H9 (cell line): ENCODE measurements at regions not wholly inside any gene's neighbourhood (a gene's known extent, or its start where the extent isn't known, plus 50 kb on each side); places are given as distances from the start of the nearest gene placed in this dataset.

Source experiments
- DNase-seq: peaks from one replicate; pipeline ENCODE4 v3.0.0-alpha.2; 2017
- H2AFZ ChIP-seq: one replicate; pipeline ENCODE4 v1.6.1; 2013; ENCODE audit warnings: mild to moderate bottlenecking, low read length, control low read depth, moderate library complexity
- H2AK5ac ChIP-seq: 2 replicates; pipeline ENCODE4 v1.6.1; 2013; ENCODE audit warnings: low read length, control low read depth, mixed read lengths; ENCODE audit not compliant: insufficient read length
- H2BK120ac ChIP-seq: one replicate; pipeline ENCODE4 v1.6.1; 2013; ENCODE audit warnings: low read depth, mild to moderate bottlenecking, low read length, control low read depth, inconsistent platforms; ENCODE audit not compliant: poor library complexity, severe bottlenecking
- H2BK12ac ChIP-seq: 2 replicates; pipeline ENCODE4 v1.6.1; 2013; ENCODE audit warnings: low read length, control low read depth, mixed read lengths, low read depth; ENCODE audit not compliant: insufficient read length
- H2BK15ac ChIP-seq: 2 replicates; pipeline ENCODE4 v1.6.1; 2013; ENCODE audit warnings: low read depth, low read length, control low read depth
- H2BK20ac ChIP-seq: one replicate; pipeline ENCODE4 v1.6.1; 2013; ENCODE audit warnings: low read depth, mild to moderate bottlenecking, low read length, control low read depth, inconsistent platforms; ENCODE audit not compliant: poor library complexity, severe bottlenecking
- H2BK5ac ChIP-seq: 2 replicates; pipeline ENCODE4 v1.6.1; 2013; ENCODE audit warnings: low read length, control low read depth, mixed read lengths; ENCODE audit not compliant: insufficient read length
- H3K14ac ChIP-seq: 2 replicates; pipeline ENCODE4 v1.6.1; 2013; ENCODE audit warnings: low read length, control low read depth; ENCODE audit not compliant: insufficient read depth
- H3K18ac ChIP-seq: 2 replicates; pipeline ENCODE4 v1.6.1; 2013; ENCODE audit warnings: low read depth, mild to moderate bottlenecking, mixed read lengths, low read length, control low read depth; ENCODE audit not compliant: insufficient read length
- H3K23ac ChIP-seq: 2 replicates; pipeline ENCODE4 v1.6.1; 2013; ENCODE audit warnings: low read length, control low read depth, mixed read lengths, low read depth; ENCODE audit not compliant: insufficient read length
- H3K23me2 ChIP-seq: 2 replicates; pipeline ENCODE4 v1.6.1; 2013; ENCODE audit warnings: low read depth, mild to moderate bottlenecking, mixed read lengths, low read length, control low read depth; ENCODE audit not compliant: insufficient read length, poor library complexity, severe bottlenecking
- H3K27ac ChIP-seq: 2 replicates; pipeline ENCODE4 v1.5.1; 2013; ENCODE audit warnings: low read length, control low read depth, mixed read lengths, low read depth; ENCODE audit not compliant: insufficient read length
- H3K27me3 ChIP-seq: 2 replicates; pipeline ENCODE4 v1.6.1; 2013; ENCODE audit warnings: low read length, control low read depth, inconsistent platforms; ENCODE audit not compliant: insufficient read depth
- H3K4ac ChIP-seq: 2 replicates; pipeline ENCODE4 v1.6.1; 2013; ENCODE audit warnings: low read depth, mild to moderate bottlenecking, control low read depth, inconsistent platforms, low read length, moderate library complexity
- H3K4me1 ChIP-seq: 2 replicates; pipeline ENCODE4 v1.6.1; 2013; ENCODE audit warnings: low read length, control low read depth, inconsistent platforms; ENCODE audit not compliant: insufficient read depth
- H3K4me2 ChIP-seq: 2 replicates; pipeline ENCODE4 v1.6.1; 2013; ENCODE audit warnings: low read length, control low read depth, mixed read lengths; ENCODE audit not compliant: insufficient read length, insufficient read depth
- H3K56ac ChIP-seq: 2 replicates; pipeline ENCODE4 v1.6.1; 2013; ENCODE audit warnings: low read depth, mild to moderate bottlenecking, mixed read lengths, low read length, control low read depth; ENCODE audit not compliant: insufficient read length
- H3K79me1 ChIP-seq: 2 replicates; pipeline ENCODE4 v1.6.1; 2013; ENCODE audit warnings: low read depth, mild to moderate bottlenecking, moderate library complexity, low read length, control low read depth, inconsistent platforms; ENCODE audit not compliant: insufficient read depth, poor library complexity, severe bottlenecking
- H3K79me2 ChIP-seq: 2 replicates; pipeline ENCODE4 v1.6.1; 2013; ENCODE audit warnings: low read length, control low read depth, inconsistent platforms; ENCODE audit not compliant: insufficient read depth
- H3K9ac ChIP-seq: 2 replicates; pipeline ENCODE4 v1.6.1; 2013; ENCODE audit warnings: low read length, control low read depth, mixed read lengths; ENCODE audit not compliant: insufficient read length; ENCODE audit errors: extremely low read depth
- H3K9me3 ChIP-seq: one replicate; pipeline ENCODE4 v1.6.1; 2013; ENCODE audit warnings: low read depth, low read length, inconsistent platforms; ENCODE audit not compliant: control insufficient read depth
- H3T11ph ChIP-seq: one replicate; pipeline ENCODE4 v1.6.1; 2013; ENCODE audit warnings: mild to moderate bottlenecking, low read length, control low read depth, inconsistent platforms
- H4K20me1 ChIP-seq: one replicate; pipeline ENCODE4 v1.6.1; 2013; ENCODE audit not compliant: control insufficient read depth, insufficient read length, insufficient read depth
- H4K5ac ChIP-seq: 2 replicates; pipeline ENCODE4 v1.6.1; 2013; ENCODE audit warnings: low read depth, mild to moderate bottlenecking, mixed read lengths, low read length, control low read depth; ENCODE audit not compliant: insufficient read length
- H4K8ac ChIP-seq: replicated peaks from 2 replicates; pipeline ENCODE4 v1.6.1; 2013; ENCODE audit warnings: low read length, control low read depth, mixed read lengths, low read depth; ENCODE audit not compliant: insufficient read length
- H4K91ac ChIP-seq: 2 replicates; pipeline ENCODE4 v1.6.1; 2013; ENCODE audit warnings: low read depth, mild to moderate bottlenecking, moderate library complexity, mixed read lengths, low read length, control low read depth; ENCODE audit not compliant: insufficient read length
- H3K27ac Mint-ChIP-seq, 3 experiments: 2 replicates in 2 of 3; 3 replicates in 1 of 3; pipeline ENCODE4 v1.8.0; 2020 to 2021; ENCODE audit warnings: mixed read lengths in 3 of 3, mild to moderate bottlenecking in 1 of 3, moderate library complexity in 1 of 3
- H3K27me3 Mint-ChIP-seq: 2 replicates; pipeline ENCODE4 v1.8.0; 2021; ENCODE audit warnings: low read depth, mild to moderate bottlenecking, moderate library complexity, mixed read lengths
- H3K36me3 Mint-ChIP-seq, 3 experiments: 2 replicates in 2 of 3; 3 replicates in 1 of 3; pipeline ENCODE4 v1.8.0; 2020 to 2021; ENCODE audit warnings: low read depth in 3 of 3, mixed read lengths in 3 of 3; ENCODE audit not compliant: insufficient read depth in 1 of 3
- H3K4me1 Mint-ChIP-seq, 2 experiments: 2 replicates each; pipeline ENCODE4 v1.8.0; 2020; ENCODE audit warnings: mixed read lengths in 2 of 2
- H3K4me3 Mint-ChIP-seq, 2 experiments: 2 replicates in 1 of 2; 3 replicates in 1 of 2; pipeline ENCODE4 v1.8.0; 2020 to 2021; ENCODE audit warnings: mild to moderate bottlenecking in 2 of 2, mixed read lengths in 2 of 2, moderate library complexity in 1 of 2
- H3K9me3 Mint-ChIP-seq, 2 experiments: 2 replicates in 1 of 2; 3 replicates in 1 of 2; pipeline ENCODE4 v1.8.0; 2020; ENCODE audit warnings: mild to moderate bottlenecking in 2 of 2, mixed read lengths in 2 of 2, moderate library complexity in 1 of 2
- WGBS: extraction: QIAGEN DNeasy Blood & Tissue Kit; methylation state at CpG from one replicate; pipeline ENCODE4 v1.1.7; 2013; ENCODE audit warnings: missing lambda C conversion rate, low lambda C conversion rate, mixed read lengths; ENCODE audit not compliant: insufficient read length; ENCODE audit errors: extremely low coverage; 5-methylcytosine and 5-hydroxymethylcytosine counted together
- TF ChIP-seq, protein P1 (sequence below): fragments of 200-600 bp; sonication (generic); conservative IDR thresholded peaks from 3 replicates; pipeline ENCODE4 v1.8.0; 2021; ENCODE audit warnings: antibody characterized with exemption, mild to moderate bottlenecking

GRCh38 chr3:178233371-178234071 lies 302.7 kb upstream of the KCNMB2 start:
- no peaks in the 10 kb centered on the region for H3K79me2 ChIP-seq
- no peak overlapping the region for H3K4me2 ChIP-seq
- no peak overlapping the region for H3K4ac ChIP-seq
- no peaks in the 10 kb centered on the region for H3K27me3 ChIP-seq
- H4K5ac ChIP-seq, result no peak overlapping the region
- no peak overlapping the region for H3K27ac ChIP-seq
- peaks cover 32 to 33% of the 10 kb centered on the region in 2 experiments for H3K4me1 Mint-ChIP-seq
- H3K9me3 ChIP-seq, result no peaks in the 10 kb centered on the region
- TF ChIP-seq, protein P1, sequence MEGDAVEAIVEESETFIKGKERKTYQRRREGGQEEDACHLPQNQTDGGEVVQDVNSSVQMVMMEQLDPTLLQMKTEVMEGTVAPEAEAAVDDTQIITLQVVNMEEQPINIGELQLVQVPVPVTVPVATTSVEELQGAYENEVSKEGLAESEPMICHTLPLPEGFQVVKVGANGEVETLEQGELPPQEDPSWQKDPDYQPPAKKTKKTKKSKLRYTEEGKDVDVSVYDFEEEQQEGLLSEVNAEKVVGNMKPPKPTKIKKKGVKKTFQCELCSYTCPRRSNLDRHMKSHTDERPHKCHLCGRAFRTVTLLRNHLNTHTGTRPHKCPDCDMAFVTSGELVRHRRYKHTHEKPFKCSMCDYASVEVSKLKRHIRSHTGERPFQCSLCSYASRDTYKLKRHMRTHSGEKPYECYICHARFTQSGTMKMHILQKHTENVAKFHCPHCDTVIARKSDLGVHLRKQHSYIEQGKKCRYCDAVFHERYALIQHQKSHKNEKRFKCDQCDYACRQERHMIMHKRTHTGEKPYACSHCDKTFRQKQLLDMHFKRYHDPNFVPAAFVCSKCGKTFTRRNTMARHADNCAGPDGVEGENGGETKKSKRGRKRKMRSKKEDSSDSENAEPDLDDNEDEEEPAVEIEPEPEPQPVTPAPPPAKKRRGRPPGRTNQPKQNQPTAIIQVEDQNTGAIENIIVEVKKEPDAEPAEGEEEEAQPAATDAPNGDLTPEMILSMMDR, result no peak
- H4K20me1 ChIP-seq, result no peaks in the 10 kb centered on the region
- H2BK5ac ChIP-seq, result no peak overlapping the region
- no peak overlapping the region for H2AFZ ChIP-seq
- no peak overlapping the region for H2BK15ac ChIP-seq
- no peak overlapping the region for H3K4me3 Mint-ChIP-seq
- peaks cover 10 to 29% (median 21%) of the 10 kb centered on the region in 3 experiments; a peak in 6 of 7 replicates for H3K36me3 Mint-ChIP-seq
- no peak overlapping the region for H3K56ac ChIP-seq
- H3K4me1 ChIP-seq, result no peaks in the 10 kb centered on the region; the same call in 1 of the 2 replicates
- H3K9me3 Mint-ChIP-seq, result peaks cover 15 to 17% of the 10 kb centered on the region in 2 experiments
- no peak overlapping the region for H2BK120ac ChIP-seq
- no peak overlapping the region for H2AK5ac ChIP-seq
- no peak for DNase-seq
- WGBS, result no CpG with 5 or more reads among the region's 5 CpGs
- no peak overlapping the region for H3K14ac ChIP-seq
- no peak overlapping the region for H4K91ac ChIP-seq
- no peak overlapping the region for H3K23ac ChIP-seq
- no peak overlapping the region for H3K18ac ChIP-seq
- H3K9ac ChIP-seq, result no peak overlapping the region
- no peak overlapping the region for H3T11ph ChIP-seq
- H4K8ac ChIP-seq, result no peak overlapping the region
- no peak overlapping the region for H2BK20ac ChIP-seq
- no peaks in the 10 kb centered on the region for H3K27me3 Mint-ChIP-seq
- no peaks in the 10 kb centered on the region for H3K23me2 ChIP-seq
- H3K79me1 ChIP-seq, result no peaks in the 10 kb centered on the region
- no peak overlapping the region for H2BK12ac ChIP-seq
- no peak overlapping the region for H3K27ac Mint-ChIP-seq
